ENCODE measurements at regions not wholly inside any gene's neighbourhood (a gene's known extent, or its start where the extent isn't known, plus 50 kb on each side); places are given as distances from the start of the nearest gene placed in this dataset.

DNA sequence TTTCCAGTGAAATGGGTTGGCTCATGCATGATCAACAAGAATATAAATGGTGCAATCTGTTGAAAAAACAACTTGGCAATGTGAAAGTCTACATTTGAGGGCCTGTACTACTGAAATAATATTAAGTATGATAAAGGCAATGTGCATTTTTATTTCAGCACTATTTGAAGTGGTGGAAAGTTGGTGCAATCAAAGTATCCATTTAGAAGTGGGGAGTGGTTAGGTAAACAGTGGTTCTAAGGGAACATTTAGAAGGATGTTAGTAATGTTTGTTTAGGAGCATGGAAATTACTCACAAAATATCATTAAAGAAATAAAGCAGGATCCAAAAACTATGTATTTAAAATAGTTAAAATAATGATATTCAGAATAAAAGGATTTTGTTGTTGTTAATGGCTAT is 60.2 kb downstream of the CHRM3 start:
- TF ChIP-seq, protein P1, sequence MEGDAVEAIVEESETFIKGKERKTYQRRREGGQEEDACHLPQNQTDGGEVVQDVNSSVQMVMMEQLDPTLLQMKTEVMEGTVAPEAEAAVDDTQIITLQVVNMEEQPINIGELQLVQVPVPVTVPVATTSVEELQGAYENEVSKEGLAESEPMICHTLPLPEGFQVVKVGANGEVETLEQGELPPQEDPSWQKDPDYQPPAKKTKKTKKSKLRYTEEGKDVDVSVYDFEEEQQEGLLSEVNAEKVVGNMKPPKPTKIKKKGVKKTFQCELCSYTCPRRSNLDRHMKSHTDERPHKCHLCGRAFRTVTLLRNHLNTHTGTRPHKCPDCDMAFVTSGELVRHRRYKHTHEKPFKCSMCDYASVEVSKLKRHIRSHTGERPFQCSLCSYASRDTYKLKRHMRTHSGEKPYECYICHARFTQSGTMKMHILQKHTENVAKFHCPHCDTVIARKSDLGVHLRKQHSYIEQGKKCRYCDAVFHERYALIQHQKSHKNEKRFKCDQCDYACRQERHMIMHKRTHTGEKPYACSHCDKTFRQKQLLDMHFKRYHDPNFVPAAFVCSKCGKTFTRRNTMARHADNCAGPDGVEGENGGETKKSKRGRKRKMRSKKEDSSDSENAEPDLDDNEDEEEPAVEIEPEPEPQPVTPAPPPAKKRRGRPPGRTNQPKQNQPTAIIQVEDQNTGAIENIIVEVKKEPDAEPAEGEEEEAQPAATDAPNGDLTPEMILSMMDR (IDR thresholded peaks at IDR 0.05) = no peak
- TF ChIP-seq POLR2A (IDR thresholded peaks at IDR 0.05) = no peak
- TF ChIP-seq EP300 (IDR thresholded peaks at IDR 0.05) = no peak
- TF ChIP-seq POLR2AphosphoS5 (IDR thresholded peaks at IDR 0.05) = no peak

Data from suprapubic skin (tissue), 4 donors.